ENCODE measurements at regions not wholly inside any gene's neighbourhood (a gene's known extent, or its start where the extent isn't known, plus 50 kb on each side); places are given as distances from the start of the nearest gene placed in this dataset.

DNA sequence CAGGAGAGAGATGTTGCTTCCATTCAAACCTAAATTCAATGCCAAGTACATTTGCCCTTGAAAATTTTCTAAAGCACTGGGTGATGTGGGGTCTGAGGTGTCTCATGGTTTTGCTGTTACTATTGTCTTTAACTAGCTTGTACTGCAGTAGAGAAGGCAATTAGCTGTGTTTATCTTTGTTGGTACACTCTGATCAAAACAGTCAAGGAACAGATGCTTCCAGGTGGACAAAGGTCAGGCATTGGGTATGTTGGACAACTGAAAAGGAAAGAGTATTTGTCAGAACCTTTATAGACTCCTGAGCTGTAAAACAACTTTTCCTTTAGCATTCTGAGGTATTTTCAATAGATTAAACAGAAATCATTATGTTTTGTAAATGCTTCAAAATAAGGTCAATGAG is 2228.7 kb upstream of the WWC1 start:
- TF ChIP-seq OSR1 (CRISPR knock-in tag; IDR thresholded peaks at IDR 0.05) = no peak
- TF ChIP-seq CSDC2 (CRISPR knock-in tag; IDR thresholded peaks at IDR 0.05) = no peak
- TF ChIP-seq ZNF70 (CRISPR knock-in tag; IDR thresholded peaks at IDR 0.05) = no peak
- TF ChIP-seq ZFP30 (CRISPR knock-in tag; IDR thresholded peaks at IDR 0.05) = no peak
- TF ChIP-seq ESRRG (CRISPR knock-in tag; IDR thresholded peaks at IDR 0.05) = no peak
- no peak for TF ChIP-seq BACH2 (CRISPR knock-in tag; IDR thresholded peaks at IDR 0.05; ENCODE audit: borderline replicate concordance)
- TF ChIP-seq PATZ1 (CRISPR knock-in tag; IDR thresholded peaks at IDR 0.05; ENCODE audit: borderline replicate concordance) = no peak
- no peak for TF ChIP-seq ZNF565 (CRISPR knock-in tag; conservative IDR thresholded peaks at IDR 0.05; ENCODE audit: low read depth)
- TF ChIP-seq ZC3H10 (CRISPR knock-in tag; IDR thresholded peaks at IDR 0.05) = no peak
- TF ChIP-seq ISL1 (CRISPR knock-in tag; IDR thresholded peaks at IDR 0.05) = no peak
- no peak for TF ChIP-seq ZFP3 (CRISPR knock-in tag; IDR thresholded peaks at IDR 0.05)
- TF ChIP-seq TOX (CRISPR knock-in tag; IDR thresholded peaks at IDR 0.05; ENCODE audit: borderline replicate concordance) = no peak
- TF ChIP-seq CSRNP3 (CRISPR knock-in tag; IDR thresholded peaks at IDR 0.05) = no peak
- no peak for TF ChIP-seq ZNF8 (CRISPR knock-in tag; IDR thresholded peaks at IDR 0.05)
- TF ChIP-seq CREB5 (CRISPR knock-in tag; IDR thresholded peaks at IDR 0.05; ENCODE audit: low read depth) = no peak
- no peak for ATAC-seq

DNA sequence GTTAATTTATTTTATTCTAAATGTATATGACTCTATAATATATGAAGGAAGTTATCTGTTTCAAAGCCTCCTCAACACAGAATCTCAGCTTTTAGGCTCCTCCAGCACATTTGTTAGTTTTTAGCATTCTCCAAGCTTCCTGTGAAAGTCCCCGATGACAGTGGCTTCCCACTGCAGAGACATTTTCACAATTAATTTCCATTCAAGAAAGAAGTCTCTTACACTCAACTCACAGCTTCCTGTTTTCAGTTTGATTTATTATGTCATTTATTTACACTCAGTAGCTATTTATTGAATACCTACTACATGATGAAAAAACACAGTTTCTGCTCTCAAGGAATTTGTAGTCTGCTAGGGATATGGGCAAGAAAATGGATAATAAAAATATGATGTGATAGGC is 2228.2 kb upstream of the WWC1 start:
- TF ChIP-seq PPARA (CRISPR knock-in tag; IDR thresholded peaks at IDR 0.05; ENCODE audit: borderline replicate concordance) = no peak
- TF ChIP-seq GLIS3 (CRISPR knock-in tag; IDR thresholded peaks at IDR 0.05) = no peak
- TF ChIP-seq ARNTL (CRISPR knock-in tag; IDR thresholded peaks at IDR 0.05; ENCODE audit: borderline replicate concordance, low read depth) = no peak
- TF ChIP-seq PATZ1 (CRISPR knock-in tag; IDR thresholded peaks at IDR 0.05; ENCODE audit: borderline replicate concordance) = no peak
- TF ChIP-seq ZFP3 (CRISPR knock-in tag; IDR thresholded peaks at IDR 0.05) = no peak
- no peak for TF ChIP-seq ESRRG (CRISPR knock-in tag; IDR thresholded peaks at IDR 0.05)
- TF ChIP-seq ZNF565 (CRISPR knock-in tag; conservative IDR thresholded peaks at IDR 0.05; ENCODE audit: low read depth) = no peak
- no peak for TF ChIP-seq ZC3H10 (CRISPR knock-in tag; IDR thresholded peaks at IDR 0.05)
- TF ChIP-seq OSR1 (CRISPR knock-in tag; IDR thresholded peaks at IDR 0.05) = no peak
- TF ChIP-seq TOX (CRISPR knock-in tag; IDR thresholded peaks at IDR 0.05; ENCODE audit: borderline replicate concordance) = no peak
- no peak for TF ChIP-seq CSDC2 (CRISPR knock-in tag; IDR thresholded peaks at IDR 0.05)
- TF ChIP-seq ZNF8 (CRISPR knock-in tag; IDR thresholded peaks at IDR 0.05) = no peak
- TF ChIP-seq CSRNP3 (CRISPR knock-in tag; IDR thresholded peaks at IDR 0.05) = no peak
- TF ChIP-seq CREB5 (CRISPR knock-in tag; IDR thresholded peaks at IDR 0.05; ENCODE audit: low read depth) = no peak
- ATAC-seq = no peak

- ATAC-seq = no peak
- no peak for TF ChIP-seq OSR1 (CRISPR knock-in tag; IDR thresholded peaks at IDR 0.05)
- no peak for TF ChIP-seq CSDC2 (CRISPR knock-in tag; IDR thresholded peaks at IDR 0.05)
- TF ChIP-seq CSRNP3 (CRISPR knock-in tag; IDR thresholded peaks at IDR 0.05) = no peak
- no peak for TF ChIP-seq TCF4 (CRISPR knock-in tag; IDR thresholded peaks at IDR 0.05; ENCODE audit: borderline replicate concordance)
- no peak for TF ChIP-seq ZNF70 (CRISPR knock-in tag; IDR thresholded peaks at IDR 0.05)
- TF ChIP-seq ISL1 (CRISPR knock-in tag; IDR thresholded peaks at IDR 0.05) = no peak; the same call in 1 of the 2 replicates
- TF ChIP-seq GLIS3 (CRISPR knock-in tag; IDR thresholded peaks at IDR 0.05) = no peak
- TF ChIP-seq TSHZ2 (CRISPR knock-in tag; IDR thresholded peaks at IDR 0.05) = no peak
- TF ChIP-seq ZNF565 (CRISPR knock-in tag; conservative IDR thresholded peaks at IDR 0.05; ENCODE audit: low read depth) = no peak
Observed at GRCh38 chr5:166068547-166069335, 2222.7 kb upstream of the WWC1 start.

Data from SK-N-SH treated with all-trans-retinoic acid at 6 μM for 48 hours (cell line).